ENCODE measurements at regions not wholly inside any gene's neighbourhood (a gene's known extent, or its start where the extent isn't known, plus 50 kb on each side); places are given as distances from the start of the nearest gene placed in this dataset.
A peak's percentile ranks its signal among the peaks of the same experiment; 100 is the strongest.

DNA sequence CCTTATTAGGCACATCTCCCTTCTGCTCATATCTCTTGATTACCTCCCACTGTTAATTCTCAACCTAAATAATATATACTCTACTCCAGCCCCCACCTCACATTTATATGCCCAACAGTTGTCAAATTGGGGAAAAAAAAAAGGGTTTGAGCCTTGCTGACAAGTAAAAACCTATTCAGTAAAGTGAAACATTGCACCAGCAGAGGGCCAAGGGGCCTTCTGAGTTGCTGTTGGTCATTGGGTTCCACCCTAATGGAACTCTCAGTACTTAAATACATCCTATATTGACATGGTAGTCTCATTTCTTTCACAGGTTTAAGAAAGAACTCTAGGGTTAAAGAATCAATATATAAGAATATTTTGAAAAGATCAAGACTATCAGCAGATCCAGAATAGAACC is 362.2 kb downstream of the SMARCA1 start:
- peaks cover 5% of the 10 kb centered on the region for H3K9me3 Mint-ChIP-seq
- no peaks in the 10 kb centered on the region for H3K27me3 Mint-ChIP-seq
- DNase-seq (ENCODE audit: extremely low spot score, unreplicated experiment), result no peak
- no peak overlapping the region for H3K4me3 Mint-ChIP-seq
- no peaks in the 10 kb centered on the region for H3K4me1 Mint-ChIP-seq (ENCODE audit: unreplicated experiment)
- H3K36me3 Mint-ChIP-seq, result no peaks in the 10 kb centered on the region
- H3K27ac Mint-ChIP-seq, result no peak overlapping the region
- TF ChIP-seq, protein P1, sequence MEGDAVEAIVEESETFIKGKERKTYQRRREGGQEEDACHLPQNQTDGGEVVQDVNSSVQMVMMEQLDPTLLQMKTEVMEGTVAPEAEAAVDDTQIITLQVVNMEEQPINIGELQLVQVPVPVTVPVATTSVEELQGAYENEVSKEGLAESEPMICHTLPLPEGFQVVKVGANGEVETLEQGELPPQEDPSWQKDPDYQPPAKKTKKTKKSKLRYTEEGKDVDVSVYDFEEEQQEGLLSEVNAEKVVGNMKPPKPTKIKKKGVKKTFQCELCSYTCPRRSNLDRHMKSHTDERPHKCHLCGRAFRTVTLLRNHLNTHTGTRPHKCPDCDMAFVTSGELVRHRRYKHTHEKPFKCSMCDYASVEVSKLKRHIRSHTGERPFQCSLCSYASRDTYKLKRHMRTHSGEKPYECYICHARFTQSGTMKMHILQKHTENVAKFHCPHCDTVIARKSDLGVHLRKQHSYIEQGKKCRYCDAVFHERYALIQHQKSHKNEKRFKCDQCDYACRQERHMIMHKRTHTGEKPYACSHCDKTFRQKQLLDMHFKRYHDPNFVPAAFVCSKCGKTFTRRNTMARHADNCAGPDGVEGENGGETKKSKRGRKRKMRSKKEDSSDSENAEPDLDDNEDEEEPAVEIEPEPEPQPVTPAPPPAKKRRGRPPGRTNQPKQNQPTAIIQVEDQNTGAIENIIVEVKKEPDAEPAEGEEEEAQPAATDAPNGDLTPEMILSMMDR (conservative IDR thresholded peaks at IDR 0.05), result peak; percentile 25

DNA sequence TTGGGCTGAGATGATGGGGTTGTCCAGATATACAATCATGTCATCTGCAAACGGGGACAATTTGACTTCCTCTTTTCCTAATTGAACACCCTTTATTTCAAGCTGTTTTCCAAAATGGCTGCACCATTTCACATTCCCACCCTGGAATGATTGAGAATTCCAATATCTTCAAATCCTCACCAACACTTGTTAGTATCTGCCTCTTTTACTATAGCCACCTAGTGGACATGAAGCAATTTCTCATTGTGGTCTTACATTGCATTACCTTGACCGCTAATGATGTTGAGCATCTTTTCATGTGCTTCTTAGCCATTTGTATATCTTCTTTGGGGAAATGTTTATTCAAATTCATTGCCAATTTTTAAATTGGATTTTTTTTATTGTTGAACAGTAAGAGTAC is 364.8 kb downstream of the SMARCA1 start:
- no peak for DNase-seq (ENCODE audit: extremely low spot score, unreplicated experiment)
- TF ChIP-seq, protein P1 (conservative IDR thresholded peaks at IDR 0.05), result peak; percentile 43
- H3K4me3 Mint-ChIP-seq, result no peak overlapping the region
- no peaks in the 10 kb centered on the region for H3K4me1 Mint-ChIP-seq (ENCODE audit: unreplicated experiment)
- H3K27me3 Mint-ChIP-seq, result no peaks in the 10 kb centered on the region
- no peaks in the 10 kb centered on the region for H3K36me3 Mint-ChIP-seq
- peaks cover 5% of the 10 kb centered on the region for H3K9me3 Mint-ChIP-seq
- H3K27ac Mint-ChIP-seq, result no peak overlapping the region

DNA sequence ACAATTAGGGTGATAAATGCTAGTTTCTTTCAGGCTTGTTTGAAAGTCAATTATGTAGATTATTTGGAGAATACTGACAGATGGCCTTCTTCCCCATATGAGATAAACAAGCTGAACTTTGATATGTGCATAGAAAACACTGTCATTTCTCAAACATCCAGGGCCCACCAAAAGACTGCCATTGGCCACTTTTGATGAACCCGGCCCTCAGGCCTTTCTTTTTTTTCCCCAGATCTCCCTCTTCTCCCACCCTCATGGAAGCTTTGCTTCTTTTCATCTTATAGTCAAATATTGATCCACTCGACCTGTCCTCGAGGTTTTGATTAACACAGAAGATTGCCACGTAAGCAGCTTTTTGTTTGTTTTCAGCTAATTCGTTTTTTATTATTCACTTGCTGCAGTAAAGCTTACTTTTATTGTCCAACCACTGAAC is 377.4 kb downstream of the SMARCA1 start:
- Mint-ChIP-seq H3K4me1 (ENCODE audit: unreplicated experiment) (no peaks in the 10 kb centered on the region), H3K27ac (no peak overlapping the region), H3K27me3 (no peaks in the 10 kb centered on the region), H3K9me3 (no peaks in the 10 kb centered on the region), H3K36me3 (no peaks in the 10 kb centered on the region), H3K4me3 (no peak overlapping the region)
- TF ChIP-seq, protein P1 (conservative IDR thresholded peaks at IDR 0.05), result no peak
- DNase-seq (ENCODE audit: extremely low spot score, unreplicated experiment), result no peak

DNA sequence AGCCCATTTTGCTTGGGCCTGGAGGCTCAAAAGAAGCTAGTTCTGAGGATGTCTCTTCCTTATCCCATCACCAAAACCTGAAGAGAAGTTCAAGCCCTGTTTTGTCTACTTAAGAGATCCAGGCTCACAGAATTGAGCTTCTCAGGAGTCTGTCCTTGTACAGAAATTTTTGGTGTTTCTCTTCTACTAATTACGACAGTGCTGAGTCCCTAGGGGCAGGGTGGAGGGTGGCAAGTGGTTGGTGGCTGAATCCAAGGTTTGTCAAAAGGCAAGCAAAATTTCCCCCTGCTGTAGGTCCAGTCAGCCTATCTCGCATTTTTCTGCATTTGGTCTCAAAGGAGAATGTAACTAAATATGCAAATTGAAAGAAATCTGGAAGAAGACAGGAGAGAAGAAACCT is 377.9 kb downstream of the SMARCA1 start:
- H3K27ac Mint-ChIP-seq, result no peak overlapping the region
- no peaks in the 10 kb centered on the region for H3K27me3 Mint-ChIP-seq
- H3K36me3 Mint-ChIP-seq, result no peaks in the 10 kb centered on the region
- H3K4me1 Mint-ChIP-seq (ENCODE audit: unreplicated experiment), result no peaks in the 10 kb centered on the region
- TF ChIP-seq, protein P1 (conservative IDR thresholded peaks at IDR 0.05), result no peak
- no peak overlapping the region for H3K4me3 Mint-ChIP-seq
- DNase-seq (ENCODE audit: extremely low spot score, unreplicated experiment), result no peak
- no peaks in the 10 kb centered on the region for H3K9me3 Mint-ChIP-seq

DNA sequence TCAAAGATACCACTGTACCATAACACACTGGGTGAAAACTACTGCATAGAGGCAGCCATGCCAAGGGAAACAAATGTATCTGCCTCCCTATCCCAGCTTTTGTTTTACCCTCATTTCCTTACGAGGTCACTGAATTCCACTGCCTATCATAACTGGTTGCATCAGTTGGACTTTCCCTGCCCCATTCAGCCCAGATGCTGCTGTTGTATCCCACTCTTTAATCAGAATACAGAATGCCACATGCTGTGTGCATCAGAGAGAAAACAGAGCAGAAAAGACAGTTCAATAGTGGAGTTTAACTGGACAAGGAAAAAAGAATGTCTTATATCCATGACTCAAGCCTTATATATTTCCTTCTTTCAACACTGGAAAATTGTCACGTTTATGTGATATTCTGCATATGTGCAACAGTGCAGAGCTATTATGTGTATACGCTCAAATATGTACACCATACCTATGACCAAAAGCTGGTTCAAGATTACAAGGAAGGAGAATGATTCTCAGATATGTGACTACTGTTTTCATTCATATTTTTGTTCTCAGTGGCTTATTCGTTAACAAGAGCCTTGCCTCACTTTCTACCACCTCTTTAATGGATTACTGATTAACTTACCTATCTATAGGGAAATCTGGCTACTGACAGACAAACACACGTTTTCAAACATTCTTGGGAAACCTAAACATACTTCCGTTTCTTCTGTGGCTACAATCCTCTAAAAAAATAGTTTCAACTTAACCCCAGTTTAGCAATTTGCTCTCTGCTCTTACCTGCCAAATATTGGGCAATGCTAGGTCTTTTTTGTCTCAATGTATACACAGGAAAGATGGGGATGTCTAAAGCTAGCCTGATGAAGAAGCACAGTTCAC is 378.9 kb downstream of the SMARCA1 start:
- TF ChIP-seq, protein P1 (conservative IDR thresholded peaks at IDR 0.05), result no peak
- Mint-ChIP-seq H3K9me3 (no peaks in the 10 kb centered on the region), H3K4me3 (no peak overlapping the region), H3K36me3 (no peaks in the 10 kb centered on the region), H3K27me3 (no peaks in the 10 kb centered on the region), H3K4me1 (ENCODE audit: unreplicated experiment) (no peaks in the 10 kb centered on the region), H3K27ac (no peak overlapping the region)
- no peak for DNase-seq (ENCODE audit: extremely low spot score, unreplicated experiment)

All from type B pancreatic cell (in vitro differentiated cells).